Glutamatergic neuron (in vitro differentiated cells): ENCODE measurements at regions not wholly inside any gene's neighbourhood (a gene's known extent, or its start where the extent isn't known, plus 50 kb on each side); places are given as distances from the start of the nearest gene placed in this dataset.

Experiments
- DNase-seq: peaks from one replicate; pipeline ENCODE4 v3.0.0; 2022
- H3K27ac Mint-ChIP-seq: one replicate; pipeline ENCODE4 v1.8.0; 2020; ENCODE audit warnings: mild to moderate bottlenecking, mixed read lengths, inconsistent platforms; ENCODE audit not compliant: unreplicated experiment
- H3K27me3 Mint-ChIP-seq: one replicate; pipeline ENCODE4 v1.8.0; 2020; ENCODE audit warnings: mild to moderate bottlenecking, moderate library complexity, mixed read lengths, inconsistent platforms; ENCODE audit not compliant: unreplicated experiment
- H3K36me3 Mint-ChIP-seq: one replicate; pipeline ENCODE4 v1.8.0; 2020; ENCODE audit warnings: mild to moderate bottlenecking, mixed read lengths, inconsistent platforms; ENCODE audit not compliant: unreplicated experiment
- H3K4me1 Mint-ChIP-seq: one replicate; pipeline ENCODE4 v1.8.0; 2020; ENCODE audit warnings: mild to moderate bottlenecking, low read depth, mixed read lengths, inconsistent platforms; ENCODE audit not compliant: unreplicated experiment
- H3K4me3 Mint-ChIP-seq: one replicate; pipeline ENCODE4 v1.8.0; 2020; ENCODE audit warnings: mild to moderate bottlenecking, mixed read lengths, inconsistent platforms; ENCODE audit not compliant: unreplicated experiment
- H3K9me3 Mint-ChIP-seq: one replicate; pipeline ENCODE4 v1.8.0; 2020; ENCODE audit warnings: mild to moderate bottlenecking, moderate library complexity, mixed read lengths, inconsistent platforms; ENCODE audit not compliant: unreplicated experiment
- TF ChIP-seq, protein P1 (sequence below): fragments of 200-600 bp; sonication (generic); IDR thresholded peaks from one replicate; pipeline ENCODE4 v1.5.0; 2021; ENCODE audit not compliant: partially characterized antibody, unreplicated experiment

- no peak overlapping the region for H3K4me3 Mint-ChIP-seq
- DNase-seq: no peak
- TF ChIP-seq, protein P1, sequence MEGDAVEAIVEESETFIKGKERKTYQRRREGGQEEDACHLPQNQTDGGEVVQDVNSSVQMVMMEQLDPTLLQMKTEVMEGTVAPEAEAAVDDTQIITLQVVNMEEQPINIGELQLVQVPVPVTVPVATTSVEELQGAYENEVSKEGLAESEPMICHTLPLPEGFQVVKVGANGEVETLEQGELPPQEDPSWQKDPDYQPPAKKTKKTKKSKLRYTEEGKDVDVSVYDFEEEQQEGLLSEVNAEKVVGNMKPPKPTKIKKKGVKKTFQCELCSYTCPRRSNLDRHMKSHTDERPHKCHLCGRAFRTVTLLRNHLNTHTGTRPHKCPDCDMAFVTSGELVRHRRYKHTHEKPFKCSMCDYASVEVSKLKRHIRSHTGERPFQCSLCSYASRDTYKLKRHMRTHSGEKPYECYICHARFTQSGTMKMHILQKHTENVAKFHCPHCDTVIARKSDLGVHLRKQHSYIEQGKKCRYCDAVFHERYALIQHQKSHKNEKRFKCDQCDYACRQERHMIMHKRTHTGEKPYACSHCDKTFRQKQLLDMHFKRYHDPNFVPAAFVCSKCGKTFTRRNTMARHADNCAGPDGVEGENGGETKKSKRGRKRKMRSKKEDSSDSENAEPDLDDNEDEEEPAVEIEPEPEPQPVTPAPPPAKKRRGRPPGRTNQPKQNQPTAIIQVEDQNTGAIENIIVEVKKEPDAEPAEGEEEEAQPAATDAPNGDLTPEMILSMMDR: no peak
- H3K27me3 Mint-ChIP-seq: peaks cover 1% of the 10 kb centered on the region
- H3K36me3 Mint-ChIP-seq: peaks cover 10% of the 10 kb centered on the region
- no peaks in the 10 kb centered on the region for H3K4me1 Mint-ChIP-seq
- H3K9me3 Mint-ChIP-seq: no peaks in the 10 kb centered on the region
- H3K27ac Mint-ChIP-seq: no peak overlapping the region
These were observed 209.6 kb downstream of the NUAK1 start for GRCh38 chr12:105929192-105929591.

- H3K9me3 Mint-ChIP-seq: no peaks in the 10 kb centered on the region
- no peak overlapping the region for H3K4me3 Mint-ChIP-seq
- no peak overlapping the region for H3K27ac Mint-ChIP-seq
These were observed 207.9 kb downstream of the NUAK1 start for GRCh38 chr12:105930557-105931503.

GRCh38 chr12:105931762-105932570 is 206.8 kb downstream of the NUAK1 start:
- Mint-ChIP-seq H3K4me3 (no peak overlapping the region), H3K27ac (no peak overlapping the region), H3K9me3 (no peaks in the 10 kb centered on the region), H3K27me3 (peaks cover 5% of the 10 kb centered on the region), H3K36me3 (peaks cover 10% of the 10 kb centered on the region), H3K4me1 (no peaks in the 10 kb centered on the region)
- no peak for DNase-seq
- TF ChIP-seq, protein P1: no peak

More at GRCh38 chr12:105930557-105931503, 207.9 kb downstream of the NUAK1 start:
- H3K36me3 Mint-ChIP-seq: peaks cover 10% of the 10 kb centered on the region
- DNase-seq: no peak
- H3K4me1 Mint-ChIP-seq: no peaks in the 10 kb centered on the region
- H3K27me3 Mint-ChIP-seq: peaks cover 5% of the 10 kb centered on the region
- TF ChIP-seq, protein P1: no peak

DNA sequence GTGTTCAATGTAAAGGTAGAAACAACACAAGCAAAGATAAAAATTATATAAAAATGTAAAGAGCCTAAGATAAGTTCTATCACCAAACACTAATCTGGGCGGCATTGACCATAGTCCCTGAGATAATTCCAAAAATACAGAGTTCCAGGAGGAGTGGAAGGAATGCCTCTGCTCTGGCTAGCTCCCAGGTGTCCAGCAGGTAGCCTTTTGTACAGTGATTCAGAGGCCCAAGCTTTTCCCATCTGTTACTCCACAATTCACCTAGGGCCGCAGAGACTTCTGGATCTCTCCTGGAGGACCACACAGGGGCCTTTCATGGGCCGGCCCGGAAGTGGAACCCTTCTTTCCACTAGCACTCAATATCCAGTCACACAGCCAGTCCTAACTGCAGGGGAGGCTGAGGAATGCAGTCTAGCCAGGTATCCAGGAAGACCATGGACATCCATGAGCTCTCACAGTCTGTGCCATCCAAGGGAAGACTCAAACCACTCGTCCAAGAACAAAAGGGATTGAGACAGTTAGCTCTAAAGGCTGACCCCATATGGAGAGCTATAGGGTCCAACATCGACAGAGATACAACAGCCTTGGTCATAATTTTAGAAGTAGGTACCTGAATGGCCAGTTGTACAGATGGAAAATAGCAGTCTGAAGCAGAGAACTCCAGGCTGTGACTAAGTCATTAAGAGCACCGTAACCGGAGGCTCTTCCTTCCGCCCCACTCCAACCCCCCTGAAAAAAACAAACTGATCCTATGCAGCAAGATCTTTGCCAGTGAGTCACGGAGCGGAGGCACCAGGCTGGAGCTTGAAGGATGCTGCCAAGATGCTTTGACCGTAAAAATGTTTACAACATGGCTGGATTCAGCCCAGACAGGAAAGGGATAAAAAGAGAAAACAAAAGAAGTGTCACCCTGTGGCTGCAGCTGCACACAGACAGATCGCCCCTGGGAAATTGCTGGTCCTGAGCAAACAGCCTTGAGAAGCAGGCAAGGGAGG is 204.8 kb downstream of the NUAK1 start:
- Mint-ChIP-seq H3K4me1 (no peaks in the 10 kb centered on the region), H3K4me3 (no peak overlapping the region), H3K9me3 (no peaks in the 10 kb centered on the region), H3K27me3 (peaks cover 7% of the 10 kb centered on the region), H3K27ac (no peak overlapping the region), H3K36me3 (no peaks in the 10 kb centered on the region)
- no peak for DNase-seq
- TF ChIP-seq, protein P1: no peak
